Heart right ventricle (tissue), 16 donors: ENCODE measurements at regions not wholly inside any gene's neighbourhood (a gene's known extent, or its start where the extent isn't known, plus 50 kb on each side); places are given as distances from the start of the nearest gene placed in this dataset.

Source experiments
- ATAC-seq, 8 donors: fragments of 200-7000 bp; cut with Tn5 transposase; one replicate each; pipeline ENCODE4 v1.9.1; 2020; ENCODE audit warnings: mild to moderate bottlenecking in 8 of 8, moderate library complexity in 8 of 8, moderate number of reproducible peaks in 1 of 8
- DNase-seq, 2 donors: peaks; one replicate each; pipeline ENCODE4 v3.0.0-alpha.2; 2020
- H3K27ac ChIP-seq, 10 donors: fragments of 200-600 bp; sonication (generic) in 2 of 10; one replicate each; pipeline versions ENCODE4 v1.5.0 to v1.8.0; 2020 to 2022; ENCODE audit warnings: mild to moderate bottlenecking in 3 of 10
- H3K27me3 ChIP-seq, 7 donors: fragments of 200-600 bp; one replicate each; pipeline ENCODE4 v1.8.0; 2021 to 2022; ENCODE audit warnings: mild to moderate bottlenecking in 2 of 7
- H3K36me3 ChIP-seq, 9 donors: fragments of 200-600 bp; sonication (generic) in 1 of 9; one replicate each; pipeline versions ENCODE4 v1.5.0 to v1.8.0; 2020 to 2022; ENCODE audit warnings: mild to moderate bottlenecking in 2 of 9
- H3K4me1 ChIP-seq, 9 donors: fragments of 200-600 bp; sonication (generic) in 1 of 9; one replicate each; pipeline versions ENCODE4 v1.5.0 to v1.8.0; 2020 to 2022; ENCODE audit warnings: mild to moderate bottlenecking in 4 of 9
- H3K4me3 ChIP-seq, 10 donors: fragments of 200-600 bp; sonication (generic) in 2 of 10; one replicate each; pipeline versions ENCODE4 v1.5.0 to v1.8.0; 2020 to 2022; ENCODE audit warnings: mild to moderate bottlenecking in 7 of 10, moderate library complexity in 2 of 10
- H3K9me3 ChIP-seq, 11 donors: fragments of 200-600 bp in 10 of 11; sonication (generic) in 2 of 11; one replicate each; pipeline versions ENCODE4 v1.5.0 to v1.8.0; 2013 to 2022; ENCODE audit warnings: mild to moderate bottlenecking in 2 of 11, control low read depth in 1 of 11, moderate library complexity in 1 of 11
- CTCF ChIP-seq, 9 donors: fragments of 200-600 bp; sonication (generic) in 2 of 9; IDR thresholded peaks; one replicate each; pipeline versions ENCODE4 v1.5.0 to v1.8.0; 2021 to 2022; ENCODE audit warnings: antibody characterized with exemption in 9 of 9, mild to moderate bottlenecking in 5 of 9, moderate library complexity in 1 of 9
- WGBS, 2 donors: extraction: QIAGEN DNeasy Blood & Tissue Kit; methylation state at CpG; one replicate each; pipeline ENCODE4 v1.1.7; 2013; ENCODE audit warnings: inconsistent platforms in 1 of 2; 5-methylcytosine and 5-hydroxymethylcytosine counted together
- intact Hi-C, 10 donors: fragments of 100-400 bp; cut with DNase I; formaldehyde crosslinking; loops; one replicate each; pipeline versions ENCODE4 v1.11.1 to v1.14.2; 2022
- donor health status: Arrhythmogenic right ventricular cardiomyopathy.
- donor health status: ischemic (EF 13 %, LVEDD 7.1; RV severe dilation, severe dysfunction).
- donor health status: healthy with polysubstance abuse.
- donor health status: DM: no; HTN: yes; CAD: no.
- donor health status: DM: no; HTN: no; CAD: no.
- donor health status: ischemic (EF 25% LVEDD 6.9; RV normal size, moderate dysfunction).
- donor health status: ischemic (EF 25% LVEDD 5.7; RV mildly dilated, moderate dysfunction).
- donor health status: healthy.
- donor health status: DM: yes; HTN: yes; CAD: no.
- donor health status: Ischemic cardiomyopathy.
- donor health status: ischemic (EF 35%, LVEDD 5.7; RV mildly dilated, moderate dysfunction).
- donor health status: nonischemic (EF 11% LVEDD 7.7; RV severe dilation, severe dysfunction).
- donor health status: DM: yes; HTN: yes; CAD: no.
- donor health status: PGD.
- donor health status: ischemic (EF 29% LVEDD 5.4; RV normal size, mild dysfunction).
- donor health status: nonischemic (EF 23%, LVEDD 6.1; RV moderate dilation, normal function).

GRCh38 chr6:165055231-165055630, 254.2 kb downstream of the C6orf118 start:
- Histone ChIP-seq H3K27ac (no peak overlapping the region), H3K27me3 (no peaks in the 10 kb centered on the region), H3K4me1 (no peaks in the 10 kb centered on the region), H3K9me3 (peaks cover 0 to 11% (median 0%) of the 10 kb centered on the region in 11 donors), H3K4me3 (no peak overlapping the region), H3K36me3 (no peaks in the 10 kb centered on the region)
- no peak for DNase-seq
- ATAC-seq = no peak
- TF ChIP-seq CTCF (IDR thresholded peaks at IDR 0.05) = no peak
- WGBS, 2 donors = 79 to 80% methylated on average over 5 of the region's 5 CpGs
- intact Hi-C loops = no loop called here

GRCh38 chr6:165052561-165053480, 256.6 kb downstream of the C6orf118 start:
- H3K4me1 ChIP-seq = no peaks in the 10 kb centered on the region
- no peak for DNase-seq
- no peak for ATAC-seq
- no peak for TF ChIP-seq CTCF (IDR thresholded peaks at IDR 0.05)
- H3K27me3 ChIP-seq = no peaks in the 10 kb centered on the region
- peaks cover 0 to 25% (median 0%) of the 10 kb centered on the region in 11 donors for H3K9me3 ChIP-seq
- no peak overlapping the region for H3K4me3 ChIP-seq
- intact Hi-C loops = no loop called here
- H3K36me3 ChIP-seq = no peaks in the 10 kb centered on the region
- 73 to 78% methylated on average over 10 of the region's 10 CpGs for WGBS, 2 donors
- H3K27ac ChIP-seq = no peak overlapping the region

GRCh38 chr6:165049362-165049761, 260.0 kb downstream of the C6orf118 start:
- Histone ChIP-seq H3K4me1 (no peaks in the 10 kb centered on the region), H3K27ac (no peak overlapping the region), H3K36me3 (no peaks in the 10 kb centered on the region), H3K9me3 (peaks cover 0 to 47% (median 10%) of the 10 kb centered on the region in 11 donors), H3K27me3 (no peaks in the 10 kb centered on the region), H3K4me3 (no peak overlapping the region)
- 22 to 29% methylated on average over 7 of the region's 7 CpGs for WGBS, 2 donors
- peak in 1 of 2 donors; percentile 11 for DNase-seq
- peak in 8 of 9 donors; percentile 8 to 55 (median 46) for TF ChIP-seq CTCF (IDR thresholded peaks at IDR 0.05)
- ATAC-seq = peak in 1 of 8 donors; percentile 51
- intact Hi-C loops = no loop called here

GRCh38 chr6:165047952-165048351, 261.5 kb downstream of the C6orf118 start:
- Histone ChIP-seq H3K4me1 (no peaks in the 10 kb centered on the region), H3K9me3 (peaks cover 0 to 47% (median 10%) of the 10 kb centered on the region in 11 donors), H3K27ac (no peak overlapping the region), H3K27me3 (no peaks in the 10 kb centered on the region), H3K36me3 (no peaks in the 10 kb centered on the region), H3K4me3 (no peak overlapping the region)
- TF ChIP-seq CTCF (IDR thresholded peaks at IDR 0.05) = no peak
- no peak for DNase-seq
- 89 to 97% methylated on average over 2 of the region's 2 CpGs for WGBS, 2 donors
- intact Hi-C loops = no loop called here
- no peak for ATAC-seq
